ENCODE measurements at regions not wholly inside any gene's neighbourhood (a gene's known extent, or its start where the extent isn't known, plus 50 kb on each side); places are given as distances from the start of the nearest gene placed in this dataset.

DNA sequence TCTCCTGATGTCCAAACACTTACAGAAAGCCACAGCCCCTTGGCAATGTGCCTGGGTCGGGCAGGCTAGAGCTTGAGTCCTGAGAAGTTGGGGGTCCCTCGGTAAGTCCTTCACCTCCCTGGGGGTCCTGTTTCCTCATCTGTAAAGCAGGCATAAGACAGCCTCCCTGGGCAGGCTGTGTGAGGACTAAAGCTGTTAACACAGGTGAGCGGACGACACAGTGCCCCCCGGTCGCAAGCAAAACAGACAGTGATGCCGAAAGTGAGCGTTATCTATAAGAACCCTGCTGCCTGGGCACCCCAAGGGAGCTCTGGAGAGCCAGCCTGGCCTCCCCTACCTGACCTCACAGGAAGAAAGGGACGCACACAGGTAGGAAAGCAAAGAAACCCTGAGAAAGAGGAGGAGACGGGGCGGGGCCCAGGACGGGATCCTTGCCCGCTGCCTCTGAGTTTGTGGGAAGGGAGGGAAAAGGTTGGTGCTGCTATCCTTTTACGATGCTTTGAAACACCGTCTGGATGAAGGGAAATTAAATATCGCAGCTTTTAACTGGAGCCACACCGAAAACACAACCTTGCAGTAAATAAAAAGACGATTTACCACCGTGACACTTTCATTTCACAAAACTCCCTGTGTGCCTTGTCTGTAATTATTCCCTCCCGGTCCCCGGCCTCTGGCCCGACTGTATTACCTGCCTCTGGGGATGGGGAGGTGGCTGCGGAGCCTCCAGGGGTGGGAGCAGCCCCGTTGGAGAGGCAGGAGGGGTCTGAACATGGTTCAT lies 67.1 kb downstream of the ENGASE start:
- no peak for DNase-seq

DNA sequence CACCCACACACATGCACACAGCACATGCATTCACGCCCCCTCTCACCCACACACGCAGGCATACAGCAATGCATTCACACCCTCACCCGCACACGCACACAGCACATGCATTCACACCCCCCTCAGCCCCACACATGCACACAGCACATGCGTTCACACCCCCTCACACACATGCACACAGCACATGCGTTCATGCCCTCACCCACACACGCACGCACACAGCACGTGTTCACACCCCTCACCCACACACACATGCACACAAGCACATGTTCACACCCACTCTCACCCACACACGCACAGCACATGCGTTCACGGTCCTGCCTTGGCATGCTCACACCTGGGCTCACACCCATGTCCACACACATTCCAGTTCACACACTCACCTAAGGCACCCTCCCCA lies 64.2 kb downstream of the ENGASE start:
- DNase-seq, result no peak

DNA sequence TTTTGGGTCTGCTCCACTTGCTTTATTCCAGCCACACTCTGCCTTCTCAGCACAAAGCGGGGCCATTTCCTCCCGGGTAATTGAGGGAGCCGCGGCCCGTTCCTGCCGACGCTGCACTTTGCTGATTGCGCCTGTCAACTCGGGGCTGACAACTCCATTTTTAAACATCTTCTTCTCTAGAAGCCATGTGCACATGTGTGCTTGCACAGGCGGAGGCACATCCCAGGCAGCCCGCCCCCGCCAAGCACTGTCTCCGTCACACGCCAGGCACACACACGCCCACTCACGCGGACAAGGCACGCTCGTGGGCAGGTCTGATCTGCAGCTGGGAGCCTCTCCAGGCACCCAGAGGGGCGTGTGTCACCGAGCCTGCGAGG lies 63.2 kb downstream of the ENGASE start:
- no peak for DNase-seq

DNA sequence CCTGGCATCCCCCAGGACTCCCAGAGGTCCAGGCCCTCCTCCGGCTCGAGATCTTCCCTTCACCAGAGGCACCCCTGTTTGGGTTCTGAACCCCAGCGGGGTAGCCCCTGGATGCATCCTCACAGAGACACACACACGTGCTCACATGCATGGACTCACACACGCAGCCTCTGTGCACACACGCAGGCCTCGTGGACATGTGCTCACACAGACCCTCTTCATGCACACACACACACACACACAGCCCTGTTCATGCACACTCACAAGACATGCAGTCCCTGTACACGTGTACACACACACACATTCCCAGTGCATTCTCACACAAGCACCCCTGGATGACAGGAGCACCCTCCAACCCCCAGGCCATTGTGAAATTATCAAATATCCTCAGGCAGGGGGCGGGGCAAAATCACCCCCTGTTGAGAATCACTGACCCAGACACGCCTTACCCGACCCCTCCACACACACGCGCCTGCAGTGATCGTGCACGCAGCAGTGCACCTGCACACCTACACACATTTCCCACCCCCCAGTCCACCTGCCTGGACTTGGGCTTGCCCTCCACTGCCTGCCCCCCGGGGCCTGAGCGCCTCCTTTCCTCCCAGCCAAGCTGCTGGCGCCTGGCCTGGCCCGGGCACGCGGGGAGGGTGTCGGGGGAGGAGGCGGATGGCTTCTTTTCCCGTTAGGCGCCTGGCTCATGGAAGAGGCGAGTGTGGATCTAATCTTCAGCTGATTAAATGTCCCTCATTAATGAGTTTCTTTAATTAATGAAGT lies 62.6 kb downstream of the ENGASE start:
- DNase-seq, result no peak

DNA sequence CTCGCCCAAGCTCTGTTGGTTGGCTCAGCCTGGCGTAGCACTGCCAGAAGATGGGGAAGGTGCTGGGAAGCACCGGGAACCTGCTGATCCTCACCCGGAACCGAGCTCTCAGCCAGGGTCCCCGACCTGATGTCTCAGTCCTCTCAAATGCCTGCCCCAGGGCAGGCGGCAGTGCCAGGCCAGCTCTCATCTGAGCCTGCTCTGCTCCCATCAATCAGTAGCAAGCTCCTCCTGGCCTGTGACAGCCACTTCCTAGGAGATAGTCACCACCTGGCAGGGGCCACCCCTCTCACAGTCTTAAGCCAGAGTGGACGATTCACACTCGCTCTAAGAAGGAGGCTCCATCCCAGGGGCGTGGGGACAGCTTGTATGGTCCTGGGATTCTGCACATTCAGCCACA lies 62.0 kb downstream of the ENGASE start:
- no peak for DNase-seq
